Pancreas (tissue), 10 donors: ENCODE measurements at regions not wholly inside any gene's neighbourhood (a gene's known extent, or its start where the extent isn't known, plus 50 kb on each side); places are given as distances from the start of the nearest gene placed in this dataset.

ENCODE experiments used
- ATAC-seq, 4 donors: fragments of 200-7000 bp; cut with Tn5 transposase; one replicate each; pipeline versions ENCODE4 v1.8.0 to v1.9.1; 2020; ENCODE audit warnings: mild to moderate bottlenecking in 4 of 4, moderate library complexity in 4 of 4
- DNase-seq, 6 donors: peaks; one replicate each; pipeline ENCODE4 v3.0.0-alpha.2; 2020
- FAIRE-seq: peaks from 2 replicates; lab custom pipeline; 2012; peaks lifted over from hg19 to GRCh38; lab: Jason Lieb, UNC
- H3K27ac ChIP-seq, 4 donors: fragments of 200-600 bp; sonication (generic); 1 replicate in 3 of 4; 2 replicates in 1 of 4; pipeline versions ENCODE4 v1.5.0 to v1.8.0; 2020
- H3K27me3 ChIP-seq, 4 donors: fragments of 200-600 bp; one replicate each; pipeline ENCODE4 v1.8.0; 2021
- H3K36me3 ChIP-seq, 3 donors: fragments of 200-600 bp; sonication (generic) in 1 of 3; one replicate each; pipeline versions ENCODE4 v1.5.0 to v1.8.0; 2020 to 2021
- H3K4me1 ChIP-seq, 3 donors: fragments of 200-600 bp; one replicate each; pipeline ENCODE4 v1.8.0; 2021
- H3K4me3 ChIP-seq, 4 donors: fragments of 200-600 bp; sonication (generic) in 2 of 4; one replicate each; pipeline versions ENCODE4 v1.5.0 to v1.8.0; 2020 to 2021
- H3K9me3 ChIP-seq, 4 donors: fragments of 200-600 bp; one replicate each; pipeline ENCODE4 v1.8.0; 2021
- CTCF ChIP-seq, 4 donors: fragments of 200-600 bp; sonication (generic) in 3 of 4; IDR thresholded peaks; one replicate each; pipeline versions ENCODE4 v1.5.0 to v1.8.0; 2021; ENCODE audit warnings: antibody characterized with exemption in 4 of 4
- WGBS, 2 donors: extraction: QIAGEN DNeasy Blood & Tissue Kit; methylation state at CpG; one replicate each; pipeline ENCODE4 v1.1.7; 2013; 5-methylcytosine and 5-hydroxymethylcytosine counted together
- intact Hi-C, 3 donors: fragments of 100-400 bp; cut with DNase I; formaldehyde crosslinking; loops; one replicate each; pipeline versions ENCODE4 v1.11.1 to v1.14.2; 2022
- donor health status: healthy with polysubstance abuse.
- donor health status: DM: no; HTN: no; CAD: no; lungs with moderate emphysema.
- donor health status: DM: no; HTN: no; CAD: no.
- donor health status: control.
- donor health status: control.
- donor health status: Bipolar disorder and iron deficiency.
- donor health status: DM: yes; HTN: yes; CAD: no.
- donor health status: DM: no; HTN: no; CAD: no.
- donor health status: DM: no; HTN: no; CAD: no.
- donor health status: DM: yes; HTN: yes; CAD: no.

GRCh38 chr6:113457198-113457597, 399.9 kb upstream of the MARCKS start:
- H3K36me3 ChIP-seq, result no peaks in the 10 kb centered on the region
- no peak overlapping the region for H3K27ac ChIP-seq
- H3K27me3 ChIP-seq, result no peaks in the 10 kb centered on the region
- no peaks in the 10 kb centered on the region for H3K9me3 ChIP-seq
- WGBS, 2 donors, result 85 to 91% methylated on average over 4 of the region's 4 CpGs
- intact Hi-C loops, result no loop called here
- peak in 1 of 6 donors; percentile 11 for DNase-seq
- TF ChIP-seq CTCF (IDR thresholded peaks at IDR 0.05), result no peak
- no peak for FAIRE-seq
- no peak overlapping the region for H3K4me3 ChIP-seq
- no peaks in the 10 kb centered on the region for H3K4me1 ChIP-seq
- peak in 3 of 4 donors; percentile 9 to 46 (median 30) for ATAC-seq

DNA sequence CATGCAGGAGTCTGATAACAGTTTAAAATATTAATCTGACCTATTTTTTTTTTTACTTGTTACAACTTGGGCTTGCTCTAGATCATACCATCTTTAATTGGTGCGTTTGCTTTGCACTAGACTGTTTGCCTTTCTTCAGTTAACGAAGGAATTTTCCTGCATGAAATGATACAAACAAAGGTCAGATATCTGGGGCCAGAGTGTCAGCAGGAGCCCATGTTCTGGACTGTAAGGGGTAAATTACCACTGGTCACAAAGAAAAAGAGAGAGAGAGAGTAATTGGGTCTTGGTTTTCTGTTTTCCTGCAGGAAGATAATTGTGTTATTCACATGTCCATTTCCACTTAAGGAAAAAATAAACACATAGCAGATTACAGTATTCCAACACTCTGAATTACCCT, 399.4 kb upstream of the MARCKS start:
- DNase-seq (no peak), ATAC-seq (peak in 1 of 4 donors; percentile 17), FAIRE-seq (no peak)
- no peak for TF ChIP-seq CTCF (IDR thresholded peaks at IDR 0.05)
- intact Hi-C loops, result no loop called here
- no peak overlapping the region for H3K27ac ChIP-seq
- H3K27me3 ChIP-seq, result no peaks in the 10 kb centered on the region
- no peak overlapping the region for H3K4me3 ChIP-seq
- H3K4me1 ChIP-seq, result no peaks in the 10 kb centered on the region
- WGBS, 2 donors, result 20 to 38% methylated on average over 2 of the region's 2 CpGs
- H3K9me3 ChIP-seq, result no peaks in the 10 kb centered on the region
- no peaks in the 10 kb centered on the region for H3K36me3 ChIP-seq

- Histone ChIP-seq H3K4me1 (no peaks in the 10 kb centered on the region), H3K4me3 (no peak overlapping the region), H3K36me3 (no peaks in the 10 kb centered on the region), H3K27ac (no peak overlapping the region), H3K27me3 (no peaks in the 10 kb centered on the region), H3K9me3 (no peaks in the 10 kb centered on the region)
- FAIRE-seq (no peak), ATAC-seq (peak in 1 of 4 donors; percentile 15), DNase-seq (no peak)
- WGBS, 2 donors, result 10 to 15% methylated on average over 2 of the region's 2 CpGs
- intact Hi-C loops, result no loop called here
- TF ChIP-seq CTCF (IDR thresholded peaks at IDR 0.05), result no peak
These were observed 398.7 kb upstream of the MARCKS start for GRCh38 chr6:113458368-113459010.

GRCh38 chr6:113461153-113461932, 395.8 kb upstream of the MARCKS start:
- Histone ChIP-seq H3K4me3 (no peak overlapping the region), H3K27ac (no peak overlapping the region), H3K27me3 (no peaks in the 10 kb centered on the region), H3K36me3 (no peaks in the 10 kb centered on the region), H3K4me1 (no peaks in the 10 kb centered on the region), H3K9me3 (no peaks in the 10 kb centered on the region)
- intact Hi-C loops, result no loop called here
- 82 to 88% methylated on average over 4 of the region's 4 CpGs for WGBS, 2 donors
- no peak for ATAC-seq
- FAIRE-seq, result no peak
- no peak for DNase-seq
- TF ChIP-seq CTCF (IDR thresholded peaks at IDR 0.05), result no peak

- 69 to 78% methylated on average over 3 of the region's 3 CpGs for WGBS, 2 donors
- Histone ChIP-seq H3K9me3 (no peaks in the 10 kb centered on the region), H3K36me3 (no peaks in the 10 kb centered on the region), H3K4me1 (no peaks in the 10 kb centered on the region), H3K4me3 (no peak overlapping the region), H3K27ac (no peak overlapping the region), H3K27me3 (no peaks in the 10 kb centered on the region)
- no peak for TF ChIP-seq CTCF (IDR thresholded peaks at IDR 0.05)
- FAIRE-seq (no peak), DNase-seq (no peak), ATAC-seq (no peak)
- intact Hi-C loops, result no loop called here
These were observed 392.6 kb upstream of the MARCKS start for GRCh38 chr6:113464536-113464935.
